Stimulated activated naive CD8-positive, alpha-beta T cell treated with anti-CD3 and anti-CD28 coated beads, Interleukin-15, Interleukin-2, amounts not matched to agents 100 ng/mL and 50 ng/mL, for 24 hours (primary cell): ENCODE measurements at regions not wholly inside any gene's neighbourhood (a gene's known extent, or its start where the extent isn't known, plus 50 kb on each side); places are given as distances from the start of the nearest gene placed in this dataset.

ENCODE experiments used
- H3K27ac Mint-ChIP-seq: one replicate; pipeline ENCODE4 v1.8.0; 2021; ENCODE audit warnings: mild to moderate bottlenecking, mixed read lengths
- H3K27me3 Mint-ChIP-seq: one replicate; pipeline ENCODE4 v1.8.0; 2021; ENCODE audit warnings: mixed read lengths
- H3K36me3 Mint-ChIP-seq: one replicate; pipeline ENCODE4 v1.8.0; 2021; ENCODE audit warnings: low read depth, mixed read lengths
- H3K4me1 Mint-ChIP-seq: one replicate; pipeline ENCODE4 v1.8.0; 2021; ENCODE audit warnings: low read depth, mixed read lengths
- H3K4me3 Mint-ChIP-seq: one replicate; pipeline ENCODE4 v1.8.0; 2021; ENCODE audit warnings: mild to moderate bottlenecking, mixed read lengths
- H3K9me3 Mint-ChIP-seq: one replicate; pipeline ENCODE4 v1.8.0; 2021; ENCODE audit warnings: mixed read lengths

DNA sequence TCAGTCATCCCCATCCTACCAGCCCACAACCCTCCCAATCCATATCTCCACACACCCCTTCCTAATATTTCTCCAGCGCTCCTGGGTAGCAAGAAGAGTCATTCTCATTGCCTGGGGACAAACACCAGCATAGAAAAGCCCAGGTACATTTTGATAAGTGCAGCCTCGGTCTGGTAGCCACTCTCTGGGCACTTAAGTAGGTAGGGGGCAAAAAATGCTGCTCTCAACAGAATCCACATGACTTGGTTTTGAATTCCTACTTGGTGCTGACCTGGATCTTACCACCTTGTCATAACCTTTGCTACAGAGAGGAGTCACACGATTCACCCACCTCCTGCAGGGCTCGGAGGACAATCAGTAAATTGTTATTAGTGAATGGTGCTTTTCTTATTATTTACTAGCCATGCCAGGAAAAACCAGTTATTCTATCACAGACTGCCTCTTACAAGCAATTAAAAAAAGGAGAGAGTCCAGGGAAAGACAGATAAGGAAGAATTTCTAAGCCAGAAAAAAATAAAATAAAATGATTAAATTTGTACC is 249.1 kb downstream of the LY86 start:
- Mint-ChIP-seq H3K4me1 (no peaks in the 10 kb centered on the region), H3K36me3 (no peaks in the 10 kb centered on the region), H3K27me3 (peaks cover 36% of the 10 kb centered on the region), H3K4me3 (no peak overlapping the region), H3K9me3 (no peaks in the 10 kb centered on the region), H3K27ac (no peak overlapping the region)

GRCh38 chr6:6840831-6841291 is 252.3 kb downstream of the LY86 start:
- no peak overlapping the region for H3K4me3 Mint-ChIP-seq
- no peak overlapping the region for H3K27ac Mint-ChIP-seq
- peaks cover 4% of the 10 kb centered on the region for H3K9me3 Mint-ChIP-seq
- no peaks in the 10 kb centered on the region for H3K36me3 Mint-ChIP-seq
- peaks cover 41% of the 10 kb centered on the region for H3K27me3 Mint-ChIP-seq
- H3K4me1 Mint-ChIP-seq = no peaks in the 10 kb centered on the region

GRCh38 chr6:6841571-6841970 is 253.1 kb downstream of the LY86 start:
- Mint-ChIP-seq H3K4me1 (no peaks in the 10 kb centered on the region), H3K9me3 (peaks cover 8% of the 10 kb centered on the region), H3K4me3 (no peak overlapping the region)

GRCh38 chr6:6842291-6842690 is 253.8 kb downstream of the LY86 start:
- Mint-ChIP-seq H3K9me3 (peaks cover 8% of the 10 kb centered on the region), H3K27ac (no peak overlapping the region), H3K27me3 (peaks cover 40% of the 10 kb centered on the region), H3K4me1 (no peaks in the 10 kb centered on the region), H3K36me3 (no peaks in the 10 kb centered on the region), H3K4me3 (no peak overlapping the region)

More at GRCh38 chr6:6841571-6841970, 253.1 kb downstream of the LY86 start:
- Mint-ChIP-seq H3K27me3 (peaks cover 41% of the 10 kb centered on the region), H3K36me3 (no peaks in the 10 kb centered on the region), H3K27ac (no peak overlapping the region)

GRCh38 chr6:6843057-6843627 is 254.6 kb downstream of the LY86 start:
- no peaks in the 10 kb centered on the region for H3K36me3 Mint-ChIP-seq
- H3K4me1 Mint-ChIP-seq = no peaks in the 10 kb centered on the region
- H3K27ac Mint-ChIP-seq = no peak overlapping the region
- H3K27me3 Mint-ChIP-seq = peaks cover 35% of the 10 kb centered on the region
- H3K9me3 Mint-ChIP-seq = peaks cover 8% of the 10 kb centered on the region
- H3K4me3 Mint-ChIP-seq = no peak overlapping the region

GRCh38 chr6:6843777-6844176 is 255.3 kb downstream of the LY86 start:
- no peaks in the 10 kb centered on the region for H3K4me1 Mint-ChIP-seq
- peaks cover 8% of the 10 kb centered on the region for H3K9me3 Mint-ChIP-seq
- no peak overlapping the region for H3K27ac Mint-ChIP-seq
- H3K4me3 Mint-ChIP-seq = no peak overlapping the region
- no peaks in the 10 kb centered on the region for H3K36me3 Mint-ChIP-seq
- H3K27me3 Mint-ChIP-seq = peaks cover 32% of the 10 kb centered on the region

DNA sequence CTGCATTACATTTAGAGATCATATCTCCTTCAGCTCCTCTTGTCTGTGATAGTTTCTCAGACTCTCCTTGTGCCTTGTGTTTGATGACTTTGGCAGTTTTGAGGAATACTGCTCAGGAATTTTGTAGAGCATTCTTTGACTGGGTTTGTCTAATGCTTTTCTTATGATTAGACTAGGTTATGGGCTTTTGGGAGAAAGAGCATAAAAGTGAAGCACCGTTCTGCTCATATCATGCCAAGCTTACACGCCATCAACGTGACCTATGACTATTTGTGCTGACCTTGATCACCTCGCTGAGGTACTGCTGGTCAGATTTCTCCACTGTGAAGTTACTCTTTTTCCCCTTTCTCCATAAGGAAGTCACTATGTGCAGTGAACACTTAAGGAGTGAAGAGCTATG is 256.0 kb downstream of the LY86 start:
- H3K27me3 Mint-ChIP-seq = peaks cover 26% of the 10 kb centered on the region
- H3K27ac Mint-ChIP-seq = no peak overlapping the region
- peaks cover 8% of the 10 kb centered on the region for H3K9me3 Mint-ChIP-seq
- no peaks in the 10 kb centered on the region for H3K4me1 Mint-ChIP-seq
- no peak overlapping the region for H3K4me3 Mint-ChIP-seq
- no peaks in the 10 kb centered on the region for H3K36me3 Mint-ChIP-seq

- H3K27ac Mint-ChIP-seq = no peak overlapping the region
- H3K9me3 Mint-ChIP-seq = peaks cover 8% of the 10 kb centered on the region
- H3K4me1 Mint-ChIP-seq = no peaks in the 10 kb centered on the region
- H3K36me3 Mint-ChIP-seq = no peaks in the 10 kb centered on the region
- peaks cover 24% of the 10 kb centered on the region for H3K27me3 Mint-ChIP-seq
- H3K4me3 Mint-ChIP-seq = no peak overlapping the region
Measured at GRCh38 chr6:6845603-6846002, 257.1 kb downstream of the LY86 start.

DNA sequence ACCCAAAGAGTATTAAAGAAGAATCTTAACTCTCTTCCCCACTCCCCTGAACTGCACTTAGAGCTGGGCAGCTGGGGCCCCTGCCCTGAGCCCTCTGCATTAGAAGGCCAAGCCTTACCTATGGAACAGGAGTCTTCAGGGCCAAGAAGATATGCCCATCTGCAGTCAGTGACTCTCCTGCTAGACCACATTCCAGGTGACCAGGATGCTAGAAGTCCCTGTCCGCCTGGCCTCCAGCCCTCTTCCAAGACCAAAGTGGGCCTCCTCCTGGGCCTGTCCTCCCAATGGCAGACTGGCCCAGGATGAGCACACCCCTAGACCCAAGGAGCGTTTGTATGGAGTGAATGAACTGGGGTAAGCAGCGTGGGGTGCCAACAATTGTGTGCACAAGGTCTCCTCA is 259.1 kb downstream of the LY86 start:
- peaks cover 8% of the 10 kb centered on the region for H3K9me3 Mint-ChIP-seq
- H3K4me1 Mint-ChIP-seq = no peaks in the 10 kb centered on the region
- H3K27ac Mint-ChIP-seq = no peak overlapping the region
- H3K27me3 Mint-ChIP-seq = peaks cover 10% of the 10 kb centered on the region
- H3K36me3 Mint-ChIP-seq = no peaks in the 10 kb centered on the region
- H3K4me3 Mint-ChIP-seq = no peak overlapping the region

- H3K27ac Mint-ChIP-seq = no peak overlapping the region
- H3K4me3 Mint-ChIP-seq = no peak overlapping the region
- no peaks in the 10 kb centered on the region for H3K9me3 Mint-ChIP-seq
- H3K4me1 Mint-ChIP-seq = peaks cover 16% of the 10 kb centered on the region
- no peaks in the 10 kb centered on the region for H3K27me3 Mint-ChIP-seq
- no peaks in the 10 kb centered on the region for H3K36me3 Mint-ChIP-seq
Measured at GRCh38 chr6:6851059-6851948, 256.5 kb upstream of the RREB1 start.

DNA sequence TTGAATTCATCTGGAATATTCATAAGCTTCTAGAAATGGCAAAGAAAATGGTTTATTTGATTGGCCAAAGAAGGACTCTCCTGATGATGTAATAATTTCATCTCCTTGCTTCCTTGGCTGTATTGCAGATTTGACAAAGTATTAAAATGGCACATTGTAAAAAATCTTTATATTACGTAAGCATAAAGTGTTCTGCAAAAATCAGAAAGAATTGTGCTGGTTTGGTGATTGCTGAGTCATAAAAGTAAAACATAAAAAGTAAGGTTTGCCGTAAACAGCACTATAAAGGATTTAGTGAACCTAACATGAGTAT is 255.9 kb upstream of the RREB1 start:
- H3K36me3 Mint-ChIP-seq = no peaks in the 10 kb centered on the region
- no peak overlapping the region for H3K27ac Mint-ChIP-seq

GRCh38 chr6:6856538-6857523 is 250.9 kb upstream of the RREB1 start:
- Mint-ChIP-seq H3K27ac (peak overlapping the region; percentile 95), H3K27me3 (no peaks in the 10 kb centered on the region), H3K36me3 (no peaks in the 10 kb centered on the region), H3K4me3 (peak overlapping the region; percentile 66), H3K4me1 (peaks cover 31% of the 10 kb centered on the region), H3K9me3 (no peaks in the 10 kb centered on the region)

More for the DNA sequence above, 255.9 kb upstream of the RREB1 start:
- Mint-ChIP-seq H3K4me3 (no peak overlapping the region), H3K27me3 (no peaks in the 10 kb centered on the region), H3K9me3 (no peaks in the 10 kb centered on the region), H3K4me1 (peaks cover 22% of the 10 kb centered on the region)

GRCh38 chr6:6857528-6857927 is 250.2 kb upstream of the RREB1 start:
- Mint-ChIP-seq H3K4me1 (peaks cover 31% of the 10 kb centered on the region), H3K27ac (peak overlapping the region; percentile 50), H3K9me3 (no peaks in the 10 kb centered on the region), H3K27me3 (no peaks in the 10 kb centered on the region), H3K36me3 (no peaks in the 10 kb centered on the region), H3K4me3 (no peak overlapping the region)

DNA sequence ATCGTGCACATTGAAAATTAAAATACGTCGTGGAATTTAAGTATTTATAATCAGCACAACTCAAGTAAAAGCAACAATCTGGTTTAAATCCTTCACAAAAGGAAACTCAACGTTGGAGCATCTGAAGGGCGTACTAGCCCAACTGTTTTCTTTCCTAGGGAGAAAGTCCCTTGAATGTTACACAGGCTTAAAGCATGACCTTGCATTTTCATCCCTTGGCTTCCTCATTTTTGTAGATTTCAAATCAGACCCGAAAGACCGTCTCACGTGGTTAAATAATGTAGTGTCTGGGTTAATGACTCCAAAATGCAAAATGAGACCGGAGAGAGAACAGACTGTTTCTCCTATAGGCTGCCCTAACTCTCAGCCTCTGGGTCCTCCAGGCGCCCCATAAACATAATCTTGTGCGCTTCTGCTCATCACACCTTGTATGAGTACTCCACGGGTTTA is 249.2 kb upstream of the RREB1 start:
- Mint-ChIP-seq H3K27ac (no peak overlapping the region), H3K4me1 (peaks cover 31% of the 10 kb centered on the region), H3K27me3 (no peaks in the 10 kb centered on the region), H3K36me3 (no peaks in the 10 kb centered on the region), H3K9me3 (no peaks in the 10 kb centered on the region), H3K4me3 (no peak overlapping the region)
